MG63 (cell line): ENCODE measurements at regions not wholly inside any gene's neighbourhood (a gene's known extent, or its start where the extent isn't known, plus 50 kb on each side); places are given as distances from the start of the nearest gene placed in this dataset.

Experiments
- DNase-seq: peaks from one replicate; pipeline ENCODE4 v3.0.0-alpha.2; 2020
- H3K27me3 ChIP-seq: fragments of 250-450 bp; sonication (Bioruptor Pico); 2 replicates; pipeline ENCODE4 v1.5.1; 2020; ENCODE audit warnings: mild to moderate bottlenecking, moderate library complexity
- H3K36me3 ChIP-seq: fragments of 250-450 bp; sonication (Bioruptor Pico); 2 replicates; pipeline ENCODE4 v1.5.1; 2020; ENCODE audit warnings: mild to moderate bottlenecking, moderate library complexity
- H3K4me3 ChIP-seq: fragments of 250-450 bp; sonication (Bioruptor Pico); 2 replicates; pipeline ENCODE4 v1.5.1; 2020; ENCODE audit warnings: mild to moderate bottlenecking, moderate library complexity
- H3K9me3 ChIP-seq: fragments of 250-450 bp; sonication (Bioruptor Pico); 2 replicates; pipeline ENCODE4 v1.5.1; 2020; ENCODE audit warnings: mild to moderate bottlenecking, moderate library complexity

DNA sequence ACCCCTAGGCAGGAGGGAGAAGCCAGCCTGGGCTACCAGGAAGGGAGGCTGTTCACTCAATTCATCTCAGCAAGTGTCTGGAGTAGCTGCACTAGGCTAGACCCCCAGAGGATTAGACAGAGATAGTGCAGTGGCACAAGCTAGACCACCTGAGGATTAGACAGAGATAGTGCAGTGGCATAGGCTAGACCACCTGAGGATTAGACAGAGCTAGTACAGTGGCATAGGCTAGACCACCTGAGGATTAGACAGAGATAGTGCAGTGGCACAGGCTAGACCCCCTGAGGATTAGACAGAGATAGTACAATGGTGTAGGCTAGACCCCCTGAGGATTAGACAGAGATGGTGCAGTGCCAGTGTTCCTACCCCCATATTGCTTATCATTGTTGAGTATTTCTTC, 74.1 kb upstream of the SDK2 start:
- Histone ChIP-seq H3K9me3 (no peaks in the 10 kb centered on the region), H3K27me3 (peaks cover 13% of the 10 kb centered on the region), H3K4me3 (no peak overlapping the region), H3K36me3 (no peaks in the 10 kb centered on the region)
- DNase-seq: no peak

DNA sequence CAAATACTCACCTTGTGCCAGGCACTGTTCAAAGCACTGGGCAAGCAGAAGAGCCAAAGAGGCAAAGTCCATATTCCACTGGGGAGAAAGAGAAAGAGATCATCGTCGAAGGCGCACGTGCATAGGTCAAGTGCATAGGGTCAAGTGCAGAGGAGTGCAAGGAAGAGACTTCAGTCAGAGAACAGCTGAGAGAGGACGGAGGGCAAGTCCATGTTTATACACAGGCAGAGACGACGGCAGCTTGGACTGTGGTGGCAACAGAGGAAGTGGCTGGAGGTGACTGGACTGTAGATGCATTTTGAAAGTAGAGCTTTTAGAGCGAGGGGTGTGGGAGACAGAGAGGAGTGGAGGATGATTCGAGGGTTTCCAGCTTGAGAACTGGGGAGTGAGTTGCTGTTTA, 74.7 kb upstream of the SDK2 start:
- Histone ChIP-seq H3K4me3 (no peak overlapping the region), H3K36me3 (no peaks in the 10 kb centered on the region), H3K27me3 (peaks cover 9% of the 10 kb centered on the region), H3K9me3 (no peaks in the 10 kb centered on the region)
- DNase-seq: no peak

- peaks cover 7% of the 10 kb centered on the region; the same call in 1 of the 2 replicates for H3K27me3 ChIP-seq
- H3K4me3 ChIP-seq: no peak overlapping the region
- no peaks in the 10 kb centered on the region for H3K36me3 ChIP-seq
- H3K9me3 ChIP-seq: no peaks in the 10 kb centered on the region
- no peak for DNase-seq
Measured at GRCh38 chr17:73719588-73720071, 75.4 kb upstream of the SDK2 start.

DNA sequence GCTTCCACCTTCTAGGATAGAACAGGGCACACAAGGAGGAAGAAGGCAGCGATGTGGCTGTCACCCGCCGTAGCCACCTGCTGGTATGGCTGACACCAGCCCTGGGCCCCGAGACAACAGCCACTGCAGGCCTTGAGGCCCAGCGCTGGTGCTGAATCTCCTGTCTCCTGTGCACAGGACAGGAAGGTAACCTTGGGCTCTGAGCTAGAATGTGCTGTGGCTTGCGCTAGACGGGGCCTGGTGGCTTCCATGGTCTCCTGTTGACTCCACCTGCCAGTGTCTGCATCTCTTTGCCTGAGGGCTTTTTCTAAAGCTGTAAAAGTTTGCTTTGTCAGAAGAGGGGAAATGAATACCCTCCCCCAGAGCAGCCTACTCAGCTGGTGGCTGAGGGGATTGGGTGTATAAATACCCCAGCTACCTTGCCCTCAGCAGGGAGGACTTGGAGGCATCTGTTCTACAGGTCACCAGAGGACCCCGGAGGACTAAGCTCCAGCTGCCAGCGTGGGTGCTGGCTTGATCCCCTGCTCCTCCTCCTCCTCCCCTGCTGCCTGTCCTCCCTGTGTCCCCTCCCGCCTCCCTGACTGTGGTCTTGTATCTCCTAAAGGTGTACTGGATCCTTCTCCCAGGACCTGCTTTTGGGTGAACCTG, 76.1 kb upstream of the SDK2 start:
- Histone ChIP-seq H3K4me3 (no peak overlapping the region), H3K9me3 (no peaks in the 10 kb centered on the region), H3K36me3 (no peaks in the 10 kb centered on the region), H3K27me3 (peaks cover 7% of the 10 kb centered on the region; the same call in 1 of the 2 replicates)
- no peak for DNase-seq

DNA sequence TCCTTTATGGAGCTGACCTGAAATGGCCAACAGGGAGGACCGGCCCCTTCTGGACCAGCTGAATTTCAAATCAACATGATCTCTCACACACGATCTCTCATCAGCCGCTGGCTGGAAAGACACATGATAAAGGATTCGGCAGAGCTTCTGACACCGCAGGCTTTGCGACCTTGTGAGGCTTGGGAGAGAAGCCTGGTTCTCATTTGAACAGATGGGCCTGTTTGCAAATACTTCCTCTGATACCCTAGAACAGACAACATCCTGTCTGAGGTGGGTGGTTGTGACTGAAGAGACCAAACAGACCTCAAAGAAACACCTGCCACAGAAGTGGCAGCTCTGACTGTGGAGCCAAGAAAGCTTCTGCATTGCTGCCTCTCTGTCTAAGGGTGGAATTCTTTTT, 77.9 kb upstream of the SDK2 start:
- Histone ChIP-seq H3K36me3 (no peaks in the 10 kb centered on the region), H3K27me3 (0 out of 2 replicates have a peak, but pooled peaks cover 3% of the 10 kb centered on the region), H3K4me3 (no peak overlapping the region), H3K9me3 (no peaks in the 10 kb centered on the region)
- DNase-seq: no peak

DNA sequence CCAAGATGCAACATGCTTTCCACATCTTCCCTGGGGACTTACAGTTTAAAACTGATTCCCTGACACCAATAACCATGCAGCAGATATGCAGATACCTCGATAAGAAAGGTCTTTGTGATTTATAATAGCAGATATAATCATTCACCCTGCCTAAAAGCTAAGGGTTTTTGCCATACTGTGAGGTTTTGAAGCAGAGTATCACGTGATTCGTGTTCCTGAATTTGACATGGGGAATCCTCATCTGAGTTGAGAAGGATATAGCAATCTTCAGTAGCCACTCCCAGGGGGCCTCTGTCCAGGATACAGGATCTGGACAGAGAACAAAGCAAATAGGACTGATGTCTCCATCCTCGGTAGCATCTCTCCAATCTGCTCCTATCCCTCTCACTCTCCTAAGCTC, 79.1 kb upstream of the SDK2 start:
- Histone ChIP-seq H3K36me3 (no peaks in the 10 kb centered on the region), H3K9me3 (no peaks in the 10 kb centered on the region), H3K27me3 (0 out of 2 replicates have a peak, but pooled peaks cover 3% of the 10 kb centered on the region), H3K4me3 (no peak overlapping the region)
- no peak for DNase-seq

DNA sequence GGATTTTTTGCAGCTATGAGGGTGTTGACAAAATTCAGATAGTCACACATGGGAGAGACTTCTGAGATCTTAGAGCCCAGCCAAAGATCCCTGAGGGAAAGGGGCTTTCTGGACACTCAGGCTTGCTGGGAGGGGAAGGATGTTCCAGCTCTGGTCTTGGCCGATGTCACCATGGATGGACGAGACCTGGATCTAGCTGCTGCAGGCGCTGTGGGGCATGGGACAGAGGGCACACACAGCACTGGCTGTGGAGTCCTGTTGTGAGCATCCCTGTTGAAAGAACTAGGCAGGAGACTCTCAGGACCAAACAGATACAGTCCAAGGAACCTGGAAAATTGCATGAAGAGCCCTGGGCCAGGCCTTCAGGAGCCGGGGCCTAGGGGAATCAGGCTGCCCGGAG, 80.1 kb upstream of the SDK2 start:
- no peak for DNase-seq
- peaks cover 10% of the 10 kb centered on the region; the same call in 1 of the 2 replicates for H3K27me3 ChIP-seq

GRCh38 chr17:73724990-73725389, 80.7 kb upstream of the SDK2 start:
- Histone ChIP-seq H3K9me3 (no peaks in the 10 kb centered on the region), H3K36me3 (no peaks in the 10 kb centered on the region), H3K27me3 (peaks cover 11% of the 10 kb centered on the region; the same call in 1 of the 2 replicates), H3K4me3 (no peak overlapping the region)
- no peak for DNase-seq

More for the DNA sequence above, 80.1 kb upstream of the SDK2 start:
- Histone ChIP-seq H3K4me3 (no peak overlapping the region), H3K9me3 (no peaks in the 10 kb centered on the region), H3K36me3 (no peaks in the 10 kb centered on the region)

DNA sequence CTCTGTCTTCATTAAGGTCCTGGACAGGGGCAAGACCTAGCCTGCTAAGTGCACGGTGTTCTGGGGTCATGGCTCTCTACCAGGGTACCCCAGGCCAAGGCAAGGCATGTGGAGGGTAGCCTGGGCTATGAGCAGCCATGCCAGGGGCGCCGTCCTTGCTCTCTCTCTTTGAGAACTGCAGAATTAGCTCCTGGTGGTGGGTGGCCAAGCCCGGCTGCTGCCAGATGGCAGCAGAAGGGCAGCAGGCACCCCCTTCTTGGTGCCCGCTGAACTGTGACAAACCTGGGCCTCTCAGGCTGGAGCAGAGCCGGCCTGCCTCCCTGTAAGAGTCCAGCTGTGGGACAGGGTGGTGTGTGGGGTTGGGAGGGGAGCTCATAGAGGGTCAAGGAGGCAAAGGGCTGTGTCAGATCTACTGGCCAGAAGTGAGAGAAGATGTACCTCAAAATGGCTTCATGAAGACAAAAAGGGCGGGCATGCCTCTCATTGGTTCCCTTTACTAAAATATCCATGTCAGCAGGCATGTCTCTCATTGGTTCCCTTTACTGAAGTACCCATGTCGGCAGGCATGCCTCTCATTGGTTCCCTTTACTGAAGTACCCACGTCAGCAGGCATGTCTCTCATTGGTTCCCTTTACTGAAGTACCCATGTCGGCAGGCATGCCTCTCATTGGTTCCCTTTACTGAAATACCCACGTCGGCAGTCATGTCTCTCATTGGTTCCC, 81.7 kb upstream of the SDK2 start:
- Histone ChIP-seq H3K36me3 (no peaks in the 10 kb centered on the region), H3K9me3 (peaks cover 1% of the 10 kb centered on the region), H3K27me3 (peaks cover 12% of the 10 kb centered on the region; the same call in 1 of the 2 replicates), H3K4me3 (no peak overlapping the region)
- DNase-seq: no peak

DNA sequence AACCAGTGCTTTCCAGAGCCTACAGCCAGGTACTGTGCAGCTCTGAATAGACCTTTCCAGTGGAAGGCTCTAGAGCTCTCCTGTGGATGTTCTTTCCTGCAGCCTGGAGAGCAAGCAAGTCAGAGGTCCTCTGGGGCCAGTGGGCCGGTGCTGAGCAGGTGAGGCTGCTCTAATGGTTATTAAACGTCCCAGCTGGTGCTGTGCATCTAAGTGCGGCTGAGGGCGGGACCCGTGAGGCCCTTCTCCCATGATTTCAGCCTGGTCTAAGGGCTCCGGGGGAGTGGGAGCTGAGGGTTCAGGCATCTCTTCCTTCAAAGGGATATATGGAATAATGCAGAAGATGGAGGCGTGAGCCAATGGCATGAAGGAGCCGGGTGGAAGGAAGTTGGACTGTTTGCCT, 83.7 kb upstream of the SDK2 start:
- peaks cover 7% of the 10 kb centered on the region for H3K9me3 ChIP-seq
- DNase-seq: no peak

GRCh38 chr17:73729101-73729500, 84.9 kb upstream of the SDK2 start:
- Histone ChIP-seq H3K4me3 (no peak overlapping the region), H3K9me3 (peaks cover 7% of the 10 kb centered on the region), H3K27me3 (peaks cover 18% of the 10 kb centered on the region), H3K36me3 (no peaks in the 10 kb centered on the region)
- DNase-seq: no peak

More for the DNA sequence above, 83.7 kb upstream of the SDK2 start:
- Histone ChIP-seq H3K27me3 (peaks cover 10% of the 10 kb centered on the region), H3K4me3 (no peak overlapping the region), H3K36me3 (no peaks in the 10 kb centered on the region)

GRCh38 chr17:73731733-73732132, 87.5 kb upstream of the SDK2 start:
- H3K9me3 ChIP-seq: peaks cover 7% of the 10 kb centered on the region
- no peak for DNase-seq
- peaks cover 28% of the 10 kb centered on the region for H3K27me3 ChIP-seq
- no peaks in the 10 kb centered on the region for H3K36me3 ChIP-seq
- no peak overlapping the region for H3K4me3 ChIP-seq

DNA sequence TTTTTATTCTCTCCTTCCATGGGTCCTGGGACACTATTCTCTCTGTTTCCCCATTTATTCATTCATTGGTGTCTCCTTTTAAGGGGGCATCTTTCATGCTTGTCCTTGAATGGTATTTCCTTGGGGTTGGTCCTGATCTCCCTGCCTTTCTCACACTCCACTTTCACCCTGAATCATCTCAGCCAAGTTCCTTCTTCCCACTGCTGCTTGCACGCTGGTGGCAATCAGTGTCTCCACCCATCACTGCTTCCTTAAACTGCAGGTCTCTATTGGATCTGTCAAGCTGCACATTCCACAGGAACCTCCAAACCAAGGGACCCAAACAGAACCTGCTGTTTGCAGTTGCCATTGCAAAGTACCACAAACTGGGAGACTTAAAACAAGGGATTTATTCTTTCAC, 89.3 kb upstream of the SDK2 start:
- Histone ChIP-seq H3K4me3 (no peak overlapping the region), H3K9me3 (peaks cover 7% of the 10 kb centered on the region), H3K36me3 (no peaks in the 10 kb centered on the region), H3K27me3 (peaks cover 35% of the 10 kb centered on the region)
- DNase-seq: no peak

GRCh38 chr17:73735245-73735644, 91.0 kb upstream of the SDK2 start:
- DNase-seq: no peak
- H3K4me3 ChIP-seq: no peak overlapping the region

DNA sequence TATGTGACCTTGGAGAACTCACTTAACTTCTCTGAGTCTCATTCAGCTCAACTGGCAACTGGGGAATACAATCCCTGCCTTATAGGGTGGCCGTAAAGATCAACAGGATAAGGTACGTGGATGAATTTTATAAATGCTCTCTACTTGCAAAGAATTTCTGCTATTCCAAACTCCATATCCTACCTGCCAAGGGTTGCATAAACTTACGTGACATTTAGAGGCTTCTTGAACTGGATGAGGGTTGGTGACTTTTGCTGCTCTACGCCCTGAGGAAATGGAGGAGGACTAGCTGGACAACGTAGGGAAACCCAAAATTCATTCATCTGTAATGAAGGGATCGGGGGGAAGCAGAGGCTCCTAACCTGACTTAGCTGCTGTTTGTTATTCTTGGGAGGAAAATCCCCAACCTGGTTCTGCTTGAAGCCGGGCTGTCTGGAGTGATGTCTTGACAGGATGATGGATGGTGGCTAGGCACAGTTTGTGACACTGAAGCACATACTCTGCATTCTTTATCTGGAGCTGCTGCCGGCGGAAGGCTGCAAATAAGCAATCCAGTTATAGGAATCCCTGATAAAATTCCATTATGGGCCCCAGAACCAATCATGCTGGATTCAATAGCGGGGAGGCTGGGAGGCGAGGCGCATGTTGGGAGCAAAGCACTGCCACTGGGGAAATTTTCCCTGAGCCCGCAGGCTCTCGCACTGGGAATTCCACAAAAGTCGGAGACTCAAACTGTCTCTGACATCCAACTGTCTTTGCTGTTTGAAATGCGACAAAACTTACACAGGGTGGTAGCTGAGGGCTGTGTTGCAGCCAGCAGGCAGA, 94.7 kb upstream of the SDK2 start:
- peaks cover 38% of the 10 kb centered on the region for H3K27me3 ChIP-seq
- H3K36me3 ChIP-seq: no peaks in the 10 kb centered on the region
- H3K4me3 ChIP-seq: no peak overlapping the region
- no peaks in the 10 kb centered on the region for H3K9me3 ChIP-seq
- DNase-seq: no peak

More at GRCh38 chr17:73735245-73735644, 91.0 kb upstream of the SDK2 start:
- H3K27me3 ChIP-seq: peaks cover 40% of the 10 kb centered on the region
- no peaks in the 10 kb centered on the region for H3K36me3 ChIP-seq
- peaks cover 7% of the 10 kb centered on the region for H3K9me3 ChIP-seq

GRCh38 chr17:73740370-73740769, 96.1 kb upstream of the SDK2 start:
- peaks cover 31% of the 10 kb centered on the region for H3K27me3 ChIP-seq
- no peak for DNase-seq
- no peaks in the 10 kb centered on the region for H3K9me3 ChIP-seq
- H3K36me3 ChIP-seq: no peaks in the 10 kb centered on the region
- no peak overlapping the region for H3K4me3 ChIP-seq

DNA sequence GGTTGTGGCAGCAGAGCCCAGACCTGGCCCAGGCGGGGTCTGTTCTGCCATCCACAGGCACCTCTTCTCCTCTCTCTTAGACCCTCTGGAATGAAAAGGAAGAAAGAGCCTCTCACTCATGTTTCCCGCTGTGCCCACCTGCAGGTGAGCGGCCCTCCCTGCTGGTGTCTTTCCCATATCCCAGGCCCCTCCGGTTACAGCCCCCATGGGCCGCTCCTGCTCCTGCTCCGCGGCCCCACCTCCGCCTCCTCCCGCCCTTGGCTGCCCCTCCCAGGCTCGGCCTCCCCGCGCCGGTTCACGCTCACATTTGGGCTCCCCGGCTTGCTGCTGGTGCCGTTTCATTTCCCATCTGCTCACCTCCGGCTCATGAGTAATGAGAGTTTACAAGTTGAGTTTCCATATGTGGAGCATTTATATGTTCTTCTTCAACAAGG, 98.7 kb upstream of the SDK2 start:
- Histone ChIP-seq H3K27me3 (peaks cover 23% of the 10 kb centered on the region), H3K4me3 (no peak overlapping the region), H3K9me3 (no peaks in the 10 kb centered on the region), H3K36me3 (no peaks in the 10 kb centered on the region)
- DNase-seq: no peak
